Activated B cell treated with CpG ODN at 0.5 μM for 24 hours (primary cell): ENCODE measurements at regions not wholly inside any gene's neighbourhood (a gene's known extent, or its start where the extent isn't known, plus 50 kb on each side); places are given as distances from the start of the nearest gene placed in this dataset.

ENCODE experiments used
- ATAC-seq: fragments of 200-7000 bp; cut with Tn5 transposase; one replicate; pipeline ENCODE4 v1.10.0; 2021; ENCODE audit warnings: low read depth, mild to moderate bottlenecking, moderate library complexity
- CTCF ChIA-PET: fragments of 350-600 bp; sonication (Branson Sonifier 250); formaldehyde crosslinking; loops from one replicate; lab custom pipeline; 2021; ENCODE audit warnings: antibody characterized with exemption; lab: Charles Lee
- POLR2A ChIA-PET: fragments of 350-600 bp; sonication (Branson Sonifier 250); formaldehyde crosslinking; loops from one replicate; lab custom pipeline; 2021; ENCODE audit warnings: antibody characterized with exemption; lab: Charles Lee
- DNase-seq: peaks from one replicate; pipeline ENCODE4 v3.0.0; 2022
- H3K27ac Mint-ChIP-seq: one replicate; pipeline ENCODE4 v1.8.0; 2020; ENCODE audit warnings: mixed read lengths
- H3K27me3 Mint-ChIP-seq: one replicate; pipeline ENCODE4 v1.8.0; 2021; ENCODE audit warnings: mixed read lengths
- H3K36me3 Mint-ChIP-seq: one replicate; pipeline ENCODE4 v1.8.0; 2021; ENCODE audit warnings: low read depth, mixed read lengths
- H3K4me1 Mint-ChIP-seq: one replicate; pipeline ENCODE4 v1.8.0; 2021; ENCODE audit warnings: mixed read lengths
- H3K4me3 Mint-ChIP-seq: one replicate; pipeline ENCODE4 v1.8.0; 2020; ENCODE audit warnings: mild to moderate bottlenecking, mixed read lengths
- H3K9me3 Mint-ChIP-seq: one replicate; pipeline ENCODE4 v1.8.0; 2020; ENCODE audit warnings: mixed read lengths
- intact Hi-C: fragments of 100-400 bp; cut with micrococcal nuclease; formaldehyde crosslinking; loops from one replicate; pipeline ENCODE4 v1.15.1; 2024
- TF ChIP-seq, protein P1 (sequence below): fragments of 200-600 bp; IDR thresholded peaks from one replicate; pipeline ENCODE4 v1.8.0; 2022; ENCODE audit warnings: antibody characterized with exemption, mild to moderate bottlenecking

DNA sequence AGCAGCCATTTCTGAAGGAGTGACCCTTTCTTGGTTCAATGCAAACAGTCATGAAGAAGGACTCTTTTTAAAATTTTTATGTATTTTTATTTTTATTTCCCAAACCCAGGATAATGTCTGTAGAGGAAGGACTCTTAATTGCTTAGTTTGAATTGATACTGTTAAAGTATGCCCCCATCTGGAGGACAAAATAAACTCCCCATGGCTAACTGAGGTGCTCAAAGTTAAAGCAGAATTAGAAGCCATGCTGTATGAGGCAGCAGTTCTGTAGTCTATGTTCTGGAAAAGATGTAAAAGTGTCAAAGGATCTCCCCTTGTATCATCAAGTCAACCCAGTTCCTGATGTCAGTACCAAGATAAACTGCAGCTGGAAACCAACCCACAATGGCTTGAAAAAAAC lies 617.9 kb upstream of the GRM3 start:
- Mint-ChIP-seq H3K36me3 (no peaks in the 10 kb centered on the region), H3K27me3 (no peaks in the 10 kb centered on the region), H3K27ac (no peak overlapping the region), H3K9me3 (peaks cover 3% of the 10 kb centered on the region), H3K4me3 (no peak overlapping the region), H3K4me1 (no peaks in the 10 kb centered on the region)
- intact Hi-C loops = no loop called here
- CTCF ChIA-PET = no interaction called here
- POLR2A ChIA-PET = no interaction called here
- ATAC-seq (no peak), DNase-seq (no peak)
- TF ChIP-seq, protein P1, sequence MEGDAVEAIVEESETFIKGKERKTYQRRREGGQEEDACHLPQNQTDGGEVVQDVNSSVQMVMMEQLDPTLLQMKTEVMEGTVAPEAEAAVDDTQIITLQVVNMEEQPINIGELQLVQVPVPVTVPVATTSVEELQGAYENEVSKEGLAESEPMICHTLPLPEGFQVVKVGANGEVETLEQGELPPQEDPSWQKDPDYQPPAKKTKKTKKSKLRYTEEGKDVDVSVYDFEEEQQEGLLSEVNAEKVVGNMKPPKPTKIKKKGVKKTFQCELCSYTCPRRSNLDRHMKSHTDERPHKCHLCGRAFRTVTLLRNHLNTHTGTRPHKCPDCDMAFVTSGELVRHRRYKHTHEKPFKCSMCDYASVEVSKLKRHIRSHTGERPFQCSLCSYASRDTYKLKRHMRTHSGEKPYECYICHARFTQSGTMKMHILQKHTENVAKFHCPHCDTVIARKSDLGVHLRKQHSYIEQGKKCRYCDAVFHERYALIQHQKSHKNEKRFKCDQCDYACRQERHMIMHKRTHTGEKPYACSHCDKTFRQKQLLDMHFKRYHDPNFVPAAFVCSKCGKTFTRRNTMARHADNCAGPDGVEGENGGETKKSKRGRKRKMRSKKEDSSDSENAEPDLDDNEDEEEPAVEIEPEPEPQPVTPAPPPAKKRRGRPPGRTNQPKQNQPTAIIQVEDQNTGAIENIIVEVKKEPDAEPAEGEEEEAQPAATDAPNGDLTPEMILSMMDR = no peak

DNA sequence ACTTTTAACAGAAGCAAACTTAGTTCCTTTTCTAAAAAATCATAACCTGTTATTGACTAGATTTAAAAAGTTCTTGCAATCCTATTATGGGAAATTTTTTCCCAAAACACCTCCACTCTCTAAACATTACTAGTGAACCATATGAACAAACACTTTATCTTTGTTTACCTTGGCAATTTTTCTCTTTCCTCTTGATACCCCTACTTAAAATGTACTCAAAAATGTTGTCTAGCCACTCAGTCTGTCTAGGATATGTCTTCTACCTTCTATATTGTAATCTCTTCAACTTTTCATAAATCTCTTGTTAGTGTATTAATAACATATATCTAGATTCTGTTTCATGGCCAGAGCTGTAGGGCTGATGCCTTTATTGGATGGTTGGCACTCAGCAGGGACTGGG lies 630.0 kb upstream of the GRM3 start:
- Mint-ChIP-seq H3K36me3 (no peaks in the 10 kb centered on the region), H3K27ac (no peak overlapping the region), H3K9me3 (no peaks in the 10 kb centered on the region), H3K27me3 (no peaks in the 10 kb centered on the region), H3K4me3 (no peak overlapping the region), H3K4me1 (no peaks in the 10 kb centered on the region)
- CTCF ChIA-PET = no interaction called here
- TF ChIP-seq, protein P1 = no peak
- DNase-seq = no peak
- POLR2A ChIA-PET = no interaction called here
- ATAC-seq = no peak
- intact Hi-C loops = no loop called here

DNA sequence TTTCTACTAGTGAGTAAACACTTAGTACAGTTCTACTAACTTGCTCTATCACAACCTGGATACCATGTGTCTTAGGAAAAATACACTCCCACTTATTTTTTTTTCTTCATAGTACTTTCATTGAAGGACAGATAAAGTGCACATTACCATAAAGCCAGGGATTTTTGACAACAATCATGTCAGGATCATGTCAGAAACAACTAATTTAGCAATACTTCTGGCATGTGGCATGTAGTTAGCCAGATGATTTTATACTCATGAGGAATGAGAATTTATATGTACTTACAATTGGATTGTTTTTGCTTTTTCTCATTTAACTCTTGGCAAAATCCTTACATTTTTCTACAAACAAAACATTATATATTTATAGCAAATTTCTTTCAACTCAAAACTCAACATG lies 630.7 kb upstream of the GRM3 start:
- Mint-ChIP-seq H3K27ac (no peak overlapping the region), H3K4me3 (no peak overlapping the region), H3K36me3 (no peaks in the 10 kb centered on the region), H3K27me3 (no peaks in the 10 kb centered on the region), H3K4me1 (no peaks in the 10 kb centered on the region), H3K9me3 (no peaks in the 10 kb centered on the region)
- no peak for ATAC-seq
- no peak for DNase-seq
- CTCF ChIA-PET = no interaction called here
- TF ChIP-seq, protein P1 = no peak
- POLR2A ChIA-PET = no interaction called here
- intact Hi-C loops = no loop called here

DNA sequence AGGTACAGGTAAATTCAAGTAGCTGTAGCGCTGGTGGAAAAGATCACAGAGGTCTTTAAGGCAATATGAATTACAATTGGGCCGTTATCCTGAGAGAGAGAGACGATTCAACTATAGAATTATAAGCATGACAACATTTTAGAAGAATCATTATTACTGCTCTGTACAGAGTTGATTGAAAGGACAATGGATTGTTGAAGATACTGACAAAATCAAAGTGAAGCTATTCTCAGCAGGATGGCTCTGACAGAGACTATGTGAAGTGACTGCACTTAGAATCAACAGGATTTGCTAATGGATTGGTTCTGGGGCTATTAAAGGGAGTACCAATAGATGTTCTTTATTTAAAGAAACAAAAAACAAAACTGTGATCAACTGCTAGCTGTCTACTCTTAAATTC lies 634.8 kb upstream of the GRM3 start:
- TF ChIP-seq, protein P1 = no peak
- POLR2A ChIA-PET = no interaction called here
- no peak overlapping the region for H3K4me3 Mint-ChIP-seq

DNA sequence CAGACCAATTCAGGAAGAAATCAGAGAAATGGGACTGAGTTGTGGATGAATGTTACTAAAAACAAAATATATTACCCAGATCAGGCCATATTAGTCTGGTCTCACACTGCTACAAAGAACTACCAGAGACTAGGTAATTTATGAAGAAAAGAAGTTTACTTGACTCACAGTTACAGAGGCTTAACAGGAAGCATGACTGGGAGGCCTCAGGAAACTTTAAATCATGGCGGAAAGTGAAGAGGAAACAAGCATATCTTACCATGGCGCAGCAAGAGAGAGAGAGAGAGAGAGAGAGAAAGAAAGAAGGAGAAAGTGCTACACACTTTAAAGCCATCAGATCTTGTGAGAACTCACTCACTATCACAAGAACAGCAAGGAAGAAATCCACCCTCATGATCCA lies 636.8 kb upstream of the GRM3 start:
- TF ChIP-seq, protein P1 = no peak
- ATAC-seq (no peak), DNase-seq (no peak)
- Mint-ChIP-seq H3K27ac (no peak overlapping the region), H3K4me1 (no peaks in the 10 kb centered on the region), H3K4me3 (no peak overlapping the region), H3K36me3 (no peaks in the 10 kb centered on the region), H3K27me3 (no peaks in the 10 kb centered on the region), H3K9me3 (peaks cover 7% of the 10 kb centered on the region)
- CTCF ChIA-PET = no interaction called here
- POLR2A ChIA-PET = no interaction called here
- intact Hi-C loops = no loop called here

More for the DNA sequence above, 634.8 kb upstream of the GRM3 start:
- DNase-seq (no peak), ATAC-seq (no peak)
- no peaks in the 10 kb centered on the region for H3K9me3 Mint-ChIP-seq
- H3K36me3 Mint-ChIP-seq = no peaks in the 10 kb centered on the region
- no peak overlapping the region for H3K27ac Mint-ChIP-seq
- intact Hi-C loops = no loop called here
- CTCF ChIA-PET = no interaction called here
- no peaks in the 10 kb centered on the region for H3K4me1 Mint-ChIP-seq
- H3K27me3 Mint-ChIP-seq = no peaks in the 10 kb centered on the region
